Uterus (tissue), 3 donors: ENCODE measurements at regions not wholly inside any gene's neighbourhood (a gene's known extent, or its start where the extent isn't known, plus 50 kb on each side); places are given as distances from the start of the nearest gene placed in this dataset.

Source experiments
- DNase-seq, 2 donors: peaks; one replicate each; pipeline ENCODE4 v3.0.0-alpha.2; 2019 to 2020
- H3K27ac ChIP-seq, 2 donors: fragments of 200-600 bp; sonication (generic); 1 replicate in 1 of 2; 2 replicates in 1 of 2; pipeline ENCODE4 v1.5.1; 2016 to 2018
- H3K27me3 ChIP-seq, 2 donors: fragments of 200-600 bp; sonication (generic); one replicate each; pipeline ENCODE4 v1.5.1; 2018 to 2019; ENCODE audit warnings: control low read depth in 1 of 2
- H3K36me3 ChIP-seq, 2 donors: fragments of 200-600 bp; sonication (generic); one replicate each; pipeline ENCODE4 v1.5.1; 2019; ENCODE audit warnings: control low read depth in 1 of 2
- H3K4me1 ChIP-seq, 2 donors: fragments of 200-600 bp; sonication (generic); one replicate each; pipeline ENCODE4 v1.5.1; 2018 to 2019; ENCODE audit warnings: control low read depth in 1 of 2
- H3K4me3 ChIP-seq, 2 donors: fragments of 200-600 bp; sonication (generic); 1 replicate in 1 of 2; 2 replicates in 1 of 2; pipeline ENCODE4 v1.5.1; 2018 to 2019; ENCODE audit warnings: mild to moderate bottlenecking in 1 of 2
- H3K9me3 ChIP-seq, 2 donors: fragments of 200-600 bp; sonication (generic); one replicate each; pipeline ENCODE4 v1.5.1; 2019; ENCODE audit warnings: control low read depth in 1 of 2
- POLR2A ChIP-seq, 2 donors: fragments of 450-650 bp; IDR thresholded peaks; one replicate each; pipeline ENCODE4 v1.6.1; 2016; ENCODE audit warnings: antibody characterized with exemption in 2 of 2, mild to moderate bottlenecking in 1 of 2, moderate library complexity in 1 of 2
- intact Hi-C: fragments of 100-400 bp; cut with DNase I; formaldehyde crosslinking; loops from one replicate; pipeline ENCODE4 v1.15.1; 2023; ENCODE audit warnings: low total_unique reads
- TF ChIP-seq, protein P1 (sequence below), 4 experiments: fragments of 200-600 bp in 2 of 4; fragments of 450-650 bp in 2 of 4; sonication (generic) in 2 of 4; IDR thresholded peaks; one replicate each; pipeline ENCODE4 v1.5.1; 2016 to 2019; ENCODE audit warnings: antibody characterized with exemption in 4 of 4, mild to moderate bottlenecking in 2 of 4, moderate library complexity in 1 of 4
- donor health status: DM: yes; HTN: yes; CAD: no.

GRCh38 chr4:144910723-144911122, 187.3 kb downstream of the ANAPC10 start:
- intact Hi-C loops, result no loop called here
- H3K27ac ChIP-seq, result no peak overlapping the region

More at GRCh38 chr4:144910723-144911122, 187.3 kb downstream of the ANAPC10 start:
- TF ChIP-seq, protein P1, sequence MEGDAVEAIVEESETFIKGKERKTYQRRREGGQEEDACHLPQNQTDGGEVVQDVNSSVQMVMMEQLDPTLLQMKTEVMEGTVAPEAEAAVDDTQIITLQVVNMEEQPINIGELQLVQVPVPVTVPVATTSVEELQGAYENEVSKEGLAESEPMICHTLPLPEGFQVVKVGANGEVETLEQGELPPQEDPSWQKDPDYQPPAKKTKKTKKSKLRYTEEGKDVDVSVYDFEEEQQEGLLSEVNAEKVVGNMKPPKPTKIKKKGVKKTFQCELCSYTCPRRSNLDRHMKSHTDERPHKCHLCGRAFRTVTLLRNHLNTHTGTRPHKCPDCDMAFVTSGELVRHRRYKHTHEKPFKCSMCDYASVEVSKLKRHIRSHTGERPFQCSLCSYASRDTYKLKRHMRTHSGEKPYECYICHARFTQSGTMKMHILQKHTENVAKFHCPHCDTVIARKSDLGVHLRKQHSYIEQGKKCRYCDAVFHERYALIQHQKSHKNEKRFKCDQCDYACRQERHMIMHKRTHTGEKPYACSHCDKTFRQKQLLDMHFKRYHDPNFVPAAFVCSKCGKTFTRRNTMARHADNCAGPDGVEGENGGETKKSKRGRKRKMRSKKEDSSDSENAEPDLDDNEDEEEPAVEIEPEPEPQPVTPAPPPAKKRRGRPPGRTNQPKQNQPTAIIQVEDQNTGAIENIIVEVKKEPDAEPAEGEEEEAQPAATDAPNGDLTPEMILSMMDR (IDR thresholded peaks at IDR 0.05), result no peak
- TF ChIP-seq POLR2A (IDR thresholded peaks at IDR 0.05), result no peak
- no peaks in the 10 kb centered on the region for H3K4me1 ChIP-seq
- no peaks in the 10 kb centered on the region for H3K36me3 ChIP-seq
- H3K9me3 ChIP-seq, result no peaks in the 10 kb centered on the region
- H3K4me3 ChIP-seq, result no peak overlapping the region
- DNase-seq, result no peak
- H3K27me3 ChIP-seq, result no peaks in the 10 kb centered on the region
